ENCODE measurements at regions not wholly inside any gene's neighbourhood (a gene's known extent, or its start where the extent isn't known, plus 50 kb on each side); places are given as distances from the start of the nearest gene placed in this dataset. TPM values are rescaled to one million over a fixed set of nuclear protein-coding genes. Genes with fewer than 3 reads are reported as not detected.

- Histone ChIP-seq H3K27ac (no peak overlapping the region), H3K4me1 (replicated peaks) (no peaks in the 10 kb centered on the region), H3K27me3 (replicated peaks; ENCODE audit: insufficient read depth) (no peaks in the 10 kb centered on the region), H3K4me3 (no peak overlapping the region), H3K36me3 (no peaks in the 10 kb centered on the region), H3K9me3 (no peaks in the 10 kb centered on the region)
- TF ChIP-seq POLR2A (IDR thresholded peaks at IDR 0.05) (no peak), POLR2AphosphoS5 (IDR thresholded peaks at IDR 0.05) (no peak), CTCF (IDR thresholded peaks at IDR 0.05) (no peak)
- intact Hi-C loops (cut with DNase I): no loop called here
- no peak for DNase-seq (ENCODE audit: low spot score)
- 86% methylated on average over 5 of the region's 5 CpGs for WGBS
These were observed 62.0 kb upstream of the PCDH20 start for GRCh38 chr13:61477619-61478018.

- no peaks in the 10 kb centered on the region for H3K4me1 ChIP-seq (replicated peaks)
- no peak overlapping the region for H3K27ac ChIP-seq
- H3K27me3 ChIP-seq (replicated peaks; ENCODE audit: insufficient read depth): no peaks in the 10 kb centered on the region
- intact Hi-C loops (cut with DNase I): no loop called here
- no peaks in the 10 kb centered on the region for H3K9me3 ChIP-seq
- WGBS: 11% methylated on average over 2 of the region's 2 CpGs
- no peak overlapping the region for H3K4me3 ChIP-seq
- TF ChIP-seq POLR2A (IDR thresholded peaks at IDR 0.05) (no peak), POLR2AphosphoS5 (IDR thresholded peaks at IDR 0.05) (no peak), CTCF (IDR thresholded peaks at IDR 0.05) (no peak)
- H3K36me3 ChIP-seq: no peaks in the 10 kb centered on the region
- DNase-seq (ENCODE audit: low spot score): no peak
These were observed 55.1 kb upstream of the PCDH20 start for GRCh38 chr13:61470786-61471185.

GRCh38 chr13:61466280-61466679 is 50.6 kb upstream of the PCDH20 start:
- intact Hi-C loops (cut with DNase I): no loop called here
- H3K36me3 ChIP-seq: no peaks in the 10 kb centered on the region
- no peak overlapping the region for H3K27ac ChIP-seq
- no peaks in the 10 kb centered on the region for H3K9me3 ChIP-seq
- H3K4me3 ChIP-seq: no peak overlapping the region
- no peaks in the 10 kb centered on the region for H3K4me1 ChIP-seq (replicated peaks)
- DNase-seq (ENCODE audit: low spot score): no peak
- TF ChIP-seq POLR2A (IDR thresholded peaks at IDR 0.05) (no peak), POLR2AphosphoS5 (IDR thresholded peaks at IDR 0.05) (no peak), CTCF (IDR thresholded peaks at IDR 0.05) (no peak)
- WGBS: 70% methylated on average over 3 of the region's 3 CpGs
- no peaks in the 10 kb centered on the region for H3K27me3 ChIP-seq (replicated peaks; ENCODE audit: insufficient read depth)

MicroRNA genes in the stretch of these regions (microRNA counts, 767-probe panel; counts per million panel counts)
- microRNA hsa-miR-548x-3p: 0 to 431 counts per million in 2 donors

Small RNAs in the stretch of these regions (microRNA-seq; reads per million reads assigned to microRNA genes)
- gene MIR4704 (not detected), gene MIR548X2 (not detected)

Small RNAs in the stretch of these regions (small RNA-seq; reads per million reads assigned to genes)
- gene AL353765.1: 0 reads per million in 2 donors
- 0 reads per million in 2 donors for gene AL356102.1
- gene MIR4704: 0 reads per million in 2 donors
- gene MIR548X2: 0 reads per million in 2 donors
- gene RNU6-81P: 0 reads per million in 2 donors

All from prostate gland (tissue), 2 donors.